Panc1 (cell line): ENCODE measurements at regions not wholly inside any gene's neighbourhood (a gene's known extent, or its start where the extent isn't known, plus 50 kb on each side); places are given as distances from the start of the nearest gene placed in this dataset.

ENCODE experiments used
- ATAC-seq: fragments of 200-7000 bp; cut with Tn5 transposase; 2 replicates; pipeline ENCODE4 v1.9.1; 2020; ENCODE audit warnings: mild to moderate bottlenecking, moderate library complexity
- BruUV-seq: library from RNA; stranded (reverse); fragments of 400-500 nt; replicated peaks from 2 replicates; lab custom pipeline; 2021; lab: Mats Ljungman, UMichigan
- CTCF ChIA-PET: fragments of 300-600 bp; sonication (Branson Sonifier 250); formaldehyde crosslinking; loops from one replicate; lab custom pipeline; 2022; ENCODE audit warnings: antibody characterized with exemption; lab: Charles Lee
- POLR2A ChIA-PET: fragments of 300-600 bp; sonication (Branson Sonifier 250); formaldehyde crosslinking; loops from one replicate; lab custom pipeline; 2022; ENCODE audit warnings: antibody characterized with exemption; lab: Charles Lee
- DNase-seq: peaks from one replicate; pipeline ENCODE4 v3.0.0-alpha.2; 2010; ENCODE audit warnings: low read depth, low spot score
- H3K27ac ChIP-seq: 2 replicates; pipeline ENCODE4 v1.5.1; 2011; ENCODE audit warnings: mild to moderate bottlenecking, low read length, inconsistent platforms
- H3K27me3 ChIP-seq: fragments of 200-500 bp; sonication (Bioruptor generic); 2 replicates; pipeline ENCODE4 v1.6.0; 2014; ENCODE audit warnings: low read length, inconsistent platforms; ENCODE audit not compliant: control insufficient read depth, insufficient read depth
- H3K36me3 ChIP-seq: fragments of 200-500 bp; sonication (Bioruptor generic); 2 replicates; pipeline ENCODE4 v1.5.1; 2014; ENCODE audit warnings: inconsistent platforms, mild to moderate bottlenecking, low read length, moderate library complexity; ENCODE audit not compliant: control insufficient read depth, insufficient read depth
- H3K4me1 ChIP-seq: 2 replicates; pipeline ENCODE4 v1.5.1; 2011; ENCODE audit warnings: inconsistent platforms, mild to moderate bottlenecking, low read length, moderate library complexity; ENCODE audit not compliant: control insufficient read depth, insufficient read depth
- H3K4me3 ChIP-seq, 2 experiments: 2 replicates each; pipeline ENCODE4 v1.5.1; 2011 to 2012; ENCODE audit warnings: low read depth in 2 of 2, low read length in 2 of 2, mild to moderate bottlenecking in 2 of 2, inconsistent platforms in 1 of 2, moderate library complexity in 1 of 2
- H3K9me3 ChIP-seq: fragments of 200-500 bp; sonication (Bioruptor generic); 2 replicates; pipeline ENCODE4 v1.5.1; 2014; ENCODE audit warnings: low read depth, mild to moderate bottlenecking, inconsistent platforms, low read length, moderate library complexity; ENCODE audit not compliant: control insufficient read depth, insufficient read depth
- CTCF ChIP-seq: fragments of 450-650 bp; IDR thresholded peaks from 2 replicates; pipeline ENCODE4 v1.5.1; 2017; ENCODE audit warnings: mild to moderate bottlenecking
- POLR2AphosphoS5 ChIP-seq: IDR thresholded peaks from 2 replicates; pipeline ENCODE4 v1.6.1; 2012; ENCODE audit warnings: mild to moderate bottlenecking, low read depth, low read length, moderate library complexity
- REST ChIP-seq, 2 experiments: IDR thresholded peaks; 2 replicates each; pipeline ENCODE4 v1.6.1; 2011 to 2012; ENCODE audit warnings: low read depth in 2 of 2, control low read depth in 1 of 2, low read length in 1 of 2, mild to moderate bottlenecking in 1 of 2, moderate library complexity in 1 of 2; ENCODE audit not compliant: insufficient read depth in 1 of 2
- SIN3A ChIP-seq: IDR thresholded peaks from 2 replicates; pipeline ENCODE4 v1.6.1; 2012; ENCODE audit warnings: low read depth, mild to moderate bottlenecking, low read length, moderate library complexity, borderline replicate concordance; ENCODE audit not compliant: insufficient read depth
- TCF7L2 ChIP-seq: IDR thresholded peaks from 2 replicates; pipeline ENCODE4 v1.6.1; 2011; ENCODE audit warnings: mild to moderate bottlenecking, low read depth, low read length, inconsistent platforms
- in situ Hi-C: cut with HindIII; loops from 2 replicates; pipeline ENCODE4 v1.10.0; 2016; ENCODE audit warnings: low sequenced_read_pairs, low pct_unique_long_range_greater_than_20kb
- intact Hi-C: fragments of 100-400 bp; cut with micrococcal nuclease; formaldehyde crosslinking; loops from one replicate; pipeline ENCODE4 v1.10.0; 2022; ENCODE audit not compliant: unreplicated experiment

- CTCF ChIA-PET, result no interaction called here
- POLR2A ChIA-PET, result no interaction called here
- TF ChIP-seq REST (IDR thresholded peaks at IDR 0.05; ENCODE audit: insufficient read depth in 1 of 2, low read depth in 2 of 2, low read length in 1 of 2) (no peak), POLR2AphosphoS5 (no peak), CTCF (no peak), TCF7L2 (no peak), SIN3A (no peak)
These were observed 244.4 kb downstream of the UACA start for GRCh38 chr15:70519004-70519365.

GRCh38 chr15:70518201-70519003, 245.0 kb downstream of the UACA start:
- POLR2A ChIA-PET, result no interaction called here
- in situ Hi-C loops (no loop called here), intact Hi-C loops (no loop called here)
- no peaks in the 10 kb centered on the region for H3K9me3 ChIP-seq
- no peaks in the 10 kb centered on the region for H3K27me3 ChIP-seq
- no peaks in the 10 kb centered on the region for H3K36me3 ChIP-seq
- H3K27ac ChIP-seq, result peak overlapping the region; percentile 19; the same call in 1 of the 2 replicates
- ATAC-seq (no peak), DNase-seq (no peak)
- H3K4me3 ChIP-seq, result no peak overlapping the region
- BruUV-seq, result no TSS peak
- CTCF ChIA-PET, result no interaction called here
- TF ChIP-seq SIN3A (no peak), TCF7L2 (no peak), CTCF (no peak), REST (IDR thresholded peaks at IDR 0.05; ENCODE audit: insufficient read depth in 1 of 2, low read depth in 2 of 2, low read length in 1 of 2) (no peak), POLR2AphosphoS5 (no peak)
- H3K4me1 ChIP-seq, result peaks cover 13% of the 10 kb centered on the region

More at GRCh38 chr15:70519004-70519365, 244.4 kb downstream of the UACA start:
- no TSS peak for BruUV-seq
- no peak for ATAC-seq
- H3K9me3 ChIP-seq, result no peaks in the 10 kb centered on the region
- H3K27me3 ChIP-seq, result no peaks in the 10 kb centered on the region
- H3K36me3 ChIP-seq, result no peaks in the 10 kb centered on the region
- intact Hi-C loops, result no loop called here
- H3K4me1 ChIP-seq, result peaks cover 17% of the 10 kb centered on the region
- H3K27ac ChIP-seq, result no peak overlapping the region
- in situ Hi-C loops, result no loop called here
- no peak overlapping the region for H3K4me3 ChIP-seq
- DNase-seq, result no peak
